HepG2 (cell line): ENCODE measurements at regions not wholly inside any gene's neighbourhood (a gene's known extent, or its start where the extent isn't known, plus 50 kb on each side); places are given as distances from the start of the nearest gene placed in this dataset.

ENCODE experiments used
- ATAC-seq: fragments of 200-7000 bp; cut with Tn5 transposase; 3 replicates; pipeline ENCODE4 v1.9.1; 2020; ENCODE audit warnings: mild to moderate bottlenecking, moderate library complexity
- BruUV-seq: library from RNA; stranded (reverse); fragments of 400-500 nt; replicated peaks from 2 replicates; lab custom pipeline; 2021; lab: Mats Ljungman, UMichigan
- CTCF ChIA-PET: fragments of 300-600 bp; formaldehyde crosslinking; extraction: SDS; loops from one replicate; lab custom pipeline; 2021; ENCODE audit warnings: low total read pairs, inconsistent platforms, low intra/inter-chr PET ratio; lab: Yijun Ruan, JAX
- POLR2A ChIA-PET: fragments of 350-600 bp; sonication (Branson Sonifier 250); formaldehyde crosslinking; loops from one replicate; lab custom pipeline; 2020; ENCODE audit warnings: antibody characterized with exemption, inconsistent platforms; lab: Yijun Ruan, JAX
- DNase-seq: peaks from one replicate; pipeline ENCODE4 v3.0.0-alpha.2; 2015; ENCODE audit warnings: low spot score
- FAIRE-seq: peaks from 3 replicates; lab custom pipeline; 2011; peaks lifted over from hg19 to GRCh38; lab: Jason Lieb, UNC
- H2AFZ ChIP-seq: one replicate; pipeline ENCODE4 v1.6.1; 2011; ENCODE audit warnings: low read length, inconsistent platforms
- H3K27ac ChIP-seq: fragments of 300-600 bp; 3 replicates; pipeline ENCODE4 v1.8.0; 2011; ENCODE audit warnings: mixed run types, mild to moderate bottlenecking, mixed read lengths, low read length, inconsistent platforms; ENCODE audit not compliant: insufficient read depth; ENCODE audit errors: extremely low read length
- H3K27me3 ChIP-seq, 2 experiments: fragments of 200-600 bp in 1 of 2; 2 replicates in 1 of 2; 3 replicates in 1 of 2; pipeline versions ENCODE4 v1.6.0 to v1.8.0; 2011; ENCODE audit warnings: low read length in 2 of 2, mild to moderate bottlenecking in 2 of 2, moderate library complexity in 2 of 2, inconsistent platforms in 1 of 2; ENCODE audit not compliant: insufficient read depth in 2 of 2, control insufficient read depth in 1 of 2
- H3K36me3 ChIP-seq, 2 experiments: fragments of 200-600 bp in 1 of 2; replicated peaks in 1 of 2; 2 replicates in 1 of 2; 3 replicates in 1 of 2; pipeline versions ENCODE4 v1.5.1 to v1.8.0; 2011; ENCODE audit warnings: low read length in 2 of 2, inconsistent platforms in 1 of 2; ENCODE audit not compliant: insufficient read depth in 2 of 2, control insufficient read depth in 1 of 2
- H3K4me1 ChIP-seq: 2 replicates; pipeline ENCODE4 v1.5.1; 2012; ENCODE audit warnings: low read length, inconsistent platforms; ENCODE audit not compliant: insufficient read depth
- H3K4me2 ChIP-seq: 2 replicates; pipeline ENCODE4 v1.6.0; 2011; ENCODE audit warnings: low read depth, low read length, inconsistent platforms
- H3K4me3 ChIP-seq, 3 experiments: fragments of 200-600 bp in 1 of 3; sonication (generic), shearing (Covaris generic) in 1 of 3; replicated peaks in 1 of 3; 2 replicates each; pipeline ENCODE4 v1.5.1; 2011 to 2016; ENCODE audit warnings: low read length in 3 of 3, inconsistent platforms in 2 of 3, low read depth in 2 of 3, mild to moderate bottlenecking in 2 of 3, control low read depth in 1 of 3, mixed read lengths in 1 of 3; ENCODE audit not compliant: insufficient read depth in 1 of 3
- H3K79me2 ChIP-seq: one replicate; pipeline ENCODE4 v1.6.1; 2011; ENCODE audit warnings: low read length, inconsistent platforms; ENCODE audit not compliant: insufficient read depth
- H3K9ac ChIP-seq: 2 replicates; pipeline ENCODE4 v1.6.0; 2011; ENCODE audit warnings: mild to moderate bottlenecking, low read depth, low read length, inconsistent platforms; ENCODE audit not compliant: insufficient read depth
- H3K9me3 ChIP-seq: 2 replicates; pipeline ENCODE4 v1.5.1; 2012; ENCODE audit warnings: mild to moderate bottlenecking, low read length
- H4K20me1 ChIP-seq: 2 replicates; pipeline ENCODE4 v1.6.0; 2011; ENCODE audit warnings: inconsistent platforms, mild to moderate bottlenecking, low read length, moderate library complexity; ENCODE audit not compliant: insufficient read depth
- AKNA ChIP-seq: sonication (generic); formaldehyde crosslinking; IDR thresholded peaks from 2 replicates; pipeline ENCODE4 v1.4.0; 2020; ENCODE audit warnings: missing genetic modification reagents, borderline replicate concordance
- KLF11 ChIP-seq: IDR thresholded peaks from 2 replicates; pipeline ENCODE4 v1.6.1; 2016; ENCODE audit warnings: missing compliant biosample characterization
- MYPOP ChIP-seq: sonication (generic); formaldehyde crosslinking; IDR thresholded peaks from 2 replicates; pipeline ENCODE4 v1.8.1; 2023; ENCODE audit warnings: mild to moderate bottlenecking, moderate library complexity, missing genetic modification reagents
- SALL2 ChIP-seq: sonication (generic); formaldehyde crosslinking; IDR thresholded peaks from 2 replicates; pipeline ENCODE4 v1.8.1; 2023; ENCODE audit warnings: mild to moderate bottlenecking, missing genetic modification reagents, inconsistent platforms
- ZBED4 ChIP-seq: sonication (generic); formaldehyde crosslinking; IDR thresholded peaks from 2 replicates; pipeline ENCODE4 v1.4.0; 2020; ENCODE audit warnings: missing genetic modification reagents, borderline replicate concordance
- ZBTB46 ChIP-seq: sonication (generic); formaldehyde crosslinking; IDR thresholded peaks from 2 replicates; pipeline ENCODE4 v1.4.0; 2020; ENCODE audit warnings: mild to moderate bottlenecking, missing genetic modification reagents, borderline replicate concordance
- ZNF580 ChIP-seq: IDR thresholded peaks from 2 replicates; pipeline ENCODE4 v1.6.1; 2016; ENCODE audit warnings: low read depth, borderline replicate concordance
- ZNF639 ChIP-seq: conservative IDR thresholded peaks from 2 replicates; pipeline ENCODE4 v1.6.1; 2018; ENCODE audit warnings: missing genetic modification reagents
- ZNF691 ChIP-seq: sonication (generic); formaldehyde crosslinking; IDR thresholded peaks from 2 replicates; pipeline ENCODE4 v1.4.0; 2020; ENCODE audit warnings: missing genetic modification reagents, low read depth, mild to moderate bottlenecking, borderline replicate concordance
- WGBS: methylation state at CpG from one replicate; pipeline ENCODE4 v1.1.6; 2017; ENCODE audit warnings: low lambda C conversion rate; 5-methylcytosine and 5-hydroxymethylcytosine counted together
- in situ Hi-C: cut with HindIII; loops from 2 replicates; pipeline ENCODE4 v1.10.0; 2017; ENCODE audit warnings: low pct_unique_long_range_greater_than_20kb; ENCODE audit not compliant: extremely low pct_ligation_motif_present
- intact Hi-C: fragments of 100-400 bp; cut with micrococcal nuclease; formaldehyde crosslinking; loops from one replicate; pipeline ENCODE4 v1.10.0; 2022; ENCODE audit not compliant: unreplicated experiment

GRCh38 chr2:144708626-144709025 is 188.7 kb upstream of the ZEB2 start:
- Histone ChIP-seq H3K27me3 (no peaks in the 10 kb centered on the region), H3K79me2 (no peaks in the 10 kb centered on the region), H3K36me3 (no peaks in the 10 kb centered on the region), H3K9me3 (peaks cover 4% of the 10 kb centered on the region; the same call in 1 of the 2 replicates), H3K4me3 (no peak overlapping the region), H2AFZ (no peak overlapping the region), H4K20me1 (no peaks in the 10 kb centered on the region), H3K9ac (no peak overlapping the region), H3K4me2 (no peak overlapping the region), H3K4me1 (no peaks in the 10 kb centered on the region), H3K27ac (no peak overlapping the region)
- no peak for FAIRE-seq
- no TSS peak for BruUV-seq
- no peak for DNase-seq
- ATAC-seq: no peak
- CTCF ChIA-PET: no interaction called here
- in situ Hi-C loops: no loop called here
- POLR2A ChIA-PET: no interaction called here
- WGBS: 17% methylated on average over 2 of the region's 2 CpGs
- intact Hi-C loops: no loop called here
- TF ChIP-seq SALL2 (CRISPR knock-in tag) (no peak), ZNF691 (CRISPR knock-in tag) (no peak), ZNF580 (no peak), ZBED4 (CRISPR knock-in tag) (no peak), MYPOP (CRISPR knock-in tag) (no peak), ZBTB46 (no peak), KLF11 (CRISPR knock-in tag) (no peak), AKNA (CRISPR knock-in tag) (no peak), ZNF639 (CRISPR knock-in tag) (no peak)
